Omental fat pad (tissue), 3 donors: ENCODE measurements at regions not wholly inside any gene's neighbourhood (a gene's known extent, or its start where the extent isn't known, plus 50 kb on each side); places are given as distances from the start of the nearest gene placed in this dataset. TPM values are rescaled to one million over a fixed set of nuclear protein-coding genes. Genes with fewer than 3 reads are reported as not detected.

ENCODE experiments used
- ATAC-seq: fragments of 150-250 bp; one replicate; pipeline ENCODE4 v1.9.1; 2016; ENCODE audit warnings: mild to moderate bottlenecking, moderate library complexity; ENCODE audit not compliant: low FRiP score
- DNase-seq: peaks from one replicate; pipeline ENCODE4 v3.0.0-alpha.2; 2019; ENCODE audit warnings: low spot score
- CTCF ChIP-seq, 3 donors: fragments of 450-650 bp; IDR thresholded peaks; one replicate each; pipeline ENCODE4 v1.5.1; 2016 to 2017; ENCODE audit warnings: antibody characterized with exemption in 3 of 3, mild to moderate bottlenecking in 3 of 3, moderate library complexity in 2 of 3
- small RNA-seq: library from RNA; depleted of rRNA; stranded (forward); fragments of <200 nt; gene quantifications from one replicate; pipeline ENCODE3, GENCODE V24; 2016

GRCh38 chr9:104028827-104029226 lies 65.3 kb upstream of the SMC2 start:
- TF ChIP-seq CTCF (IDR thresholded peaks at IDR 0.05), result no peak
- ATAC-seq, result no peak
- DNase-seq, result no peak

Small RNA genes in the stretch of these regions (small RNA-seq; reads per million reads assigned to genes)
- gene RNA5SP291, result not detected
